NCI-H526 treated with DMSO at 0.1 percent for 48 hours (cell line): ENCODE measurements at regions not wholly inside any gene's neighbourhood (a gene's known extent, or its start where the extent isn't known, plus 50 kb on each side); places are given as distances from the start of the nearest gene placed in this dataset.
"Not testable (repeated sequence)": the region's sequence is repeated elsewhere in the genome, so short reads cannot be mapped to it uniquely, and the experiment has no call there.

Experiments
- DNase-seq: peaks from one replicate; lab custom pipeline; 2025; lab: John Stamatoyannopoulos, UW

DNA sequence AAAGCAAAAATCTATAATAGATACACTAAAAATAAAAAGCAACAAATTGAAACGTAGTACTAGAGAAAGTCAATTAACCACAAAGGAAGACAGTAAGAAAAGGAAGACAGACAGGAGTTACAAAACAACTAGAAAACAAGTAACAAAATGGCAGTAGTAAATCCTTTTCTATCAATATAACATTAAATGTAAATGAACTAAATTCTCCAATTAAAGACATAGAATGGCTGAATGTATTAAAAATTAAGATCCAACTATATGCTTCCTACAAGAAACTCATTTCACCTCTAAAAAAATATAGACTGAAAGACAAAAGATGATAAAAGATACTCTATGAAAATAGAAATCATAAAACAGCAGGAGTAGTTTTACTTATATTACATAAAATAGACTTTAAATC is 79.1 kb downstream of the CTH start:
- no peak for DNase-seq

DNA sequence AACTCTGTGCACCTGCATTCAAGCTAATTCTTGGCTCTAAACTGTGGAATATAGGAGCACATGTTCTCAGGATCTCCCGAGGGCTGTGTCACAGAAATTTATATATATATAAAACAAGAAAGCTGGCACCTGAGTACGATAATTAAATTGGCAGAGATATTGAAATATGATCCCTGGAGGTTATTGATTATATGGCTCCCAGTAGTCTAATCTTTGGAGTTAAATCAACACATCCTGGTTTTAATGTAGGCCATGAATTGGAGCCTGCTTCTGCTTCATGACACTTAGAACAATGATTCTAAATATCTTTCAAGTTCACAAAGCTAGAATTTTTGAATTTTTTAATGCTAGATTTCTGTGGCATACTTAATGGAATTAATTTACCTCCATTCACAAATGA is 84.3 kb downstream of the CTH start:
- DNase-seq = no peak

DNA sequence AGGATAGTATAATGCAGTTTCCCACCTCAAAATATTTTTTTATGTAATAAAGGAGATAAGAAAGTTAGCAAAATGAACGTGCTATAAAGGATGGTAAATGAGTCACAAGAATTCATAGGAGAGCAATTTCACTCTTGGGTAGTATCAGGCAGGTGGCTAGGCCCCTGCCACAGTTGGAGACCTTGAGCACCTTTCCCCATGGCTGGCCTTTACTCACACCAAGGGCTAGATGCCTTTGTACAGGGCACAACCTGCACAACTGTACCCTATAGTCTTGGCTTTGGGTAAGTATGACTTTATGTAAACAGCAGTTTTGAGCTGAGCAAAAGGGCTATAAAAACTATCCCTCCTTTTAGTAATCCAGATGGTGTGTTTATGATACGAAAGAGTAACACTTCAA is 85.1 kb downstream of the CTH start:
- DNase-seq = no peak

DNA sequence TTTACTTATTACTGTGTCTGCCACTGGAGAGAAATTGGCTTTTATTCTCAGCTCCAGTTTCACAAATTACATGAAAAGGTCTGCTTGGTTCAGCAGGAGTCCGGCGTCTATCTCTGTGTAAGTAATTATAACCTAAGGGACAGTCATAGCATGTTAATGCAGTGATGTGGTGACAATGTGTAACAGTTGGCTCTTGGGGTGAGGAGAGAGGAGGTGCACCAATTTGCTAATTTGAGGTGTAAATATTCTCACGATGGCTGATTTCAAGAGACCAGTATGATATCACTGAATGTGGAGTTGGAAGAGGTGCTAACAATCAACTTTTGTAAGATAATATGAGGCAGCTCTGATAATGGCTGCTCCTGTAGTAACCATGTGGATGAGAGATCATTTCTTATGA is 86.1 kb downstream of the CTH start:
- no peak for DNase-seq

DNA sequence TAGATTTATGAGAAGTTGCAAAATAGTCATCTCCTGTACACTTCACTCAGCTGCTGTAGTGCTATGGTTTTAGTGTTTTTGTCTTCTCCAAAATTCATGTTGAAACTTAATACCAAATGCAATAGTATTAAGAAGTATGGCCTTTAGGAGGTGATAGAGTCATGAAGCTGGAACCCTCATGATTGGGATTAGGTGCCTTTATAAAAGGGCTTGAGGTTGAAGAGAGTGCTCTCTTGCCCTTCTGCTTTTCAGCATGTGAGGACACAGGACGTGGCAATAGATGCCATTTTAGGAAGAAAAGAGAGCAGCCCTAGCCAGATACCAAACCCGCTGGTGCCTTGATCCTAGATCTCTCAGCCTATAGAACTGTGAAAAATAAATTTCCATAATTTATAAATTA is 87.6 kb downstream of the CTH start:
- no peak for DNase-seq

DNA sequence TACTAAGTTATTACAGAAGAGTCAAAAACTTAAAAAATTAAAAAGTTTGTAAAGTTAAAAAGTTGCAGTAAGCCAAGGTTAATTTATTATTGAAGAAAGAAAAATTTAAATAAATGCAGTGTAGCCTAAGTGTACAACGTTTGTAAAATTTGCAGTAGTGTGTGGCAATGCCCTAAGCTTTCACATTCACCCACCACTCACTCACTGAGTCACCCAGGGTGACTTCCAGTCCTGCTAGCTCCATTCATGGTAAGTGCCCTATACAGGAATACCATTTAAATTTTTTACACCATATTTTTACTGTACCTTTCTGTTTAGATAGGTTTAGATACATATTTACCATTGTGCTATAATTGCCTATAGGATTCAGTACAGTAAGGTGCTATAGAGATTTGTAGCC is 88.6 kb downstream of the CTH start:
- DNase-seq = no peak

DNA sequence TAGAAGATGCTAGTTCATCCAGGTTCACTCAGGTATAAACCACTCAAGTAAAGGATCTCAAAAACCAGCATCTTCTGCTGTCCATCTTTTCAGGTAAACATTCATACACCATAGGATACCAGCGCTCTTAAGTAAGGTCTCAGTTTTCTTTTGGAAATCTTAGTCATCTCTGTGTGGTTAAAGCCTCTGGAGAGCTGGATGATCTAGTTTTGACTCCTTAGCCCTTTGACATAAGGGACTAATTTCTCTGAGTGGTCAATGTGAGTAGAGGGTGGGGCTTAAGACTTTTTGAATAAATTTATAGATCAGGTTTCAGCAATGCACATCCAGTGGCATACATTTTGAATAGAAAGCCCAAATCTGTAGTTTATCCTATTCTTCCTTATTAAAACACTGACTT is 92.3 kb downstream of the CTH start:
- no peak for DNase-seq

DNA sequence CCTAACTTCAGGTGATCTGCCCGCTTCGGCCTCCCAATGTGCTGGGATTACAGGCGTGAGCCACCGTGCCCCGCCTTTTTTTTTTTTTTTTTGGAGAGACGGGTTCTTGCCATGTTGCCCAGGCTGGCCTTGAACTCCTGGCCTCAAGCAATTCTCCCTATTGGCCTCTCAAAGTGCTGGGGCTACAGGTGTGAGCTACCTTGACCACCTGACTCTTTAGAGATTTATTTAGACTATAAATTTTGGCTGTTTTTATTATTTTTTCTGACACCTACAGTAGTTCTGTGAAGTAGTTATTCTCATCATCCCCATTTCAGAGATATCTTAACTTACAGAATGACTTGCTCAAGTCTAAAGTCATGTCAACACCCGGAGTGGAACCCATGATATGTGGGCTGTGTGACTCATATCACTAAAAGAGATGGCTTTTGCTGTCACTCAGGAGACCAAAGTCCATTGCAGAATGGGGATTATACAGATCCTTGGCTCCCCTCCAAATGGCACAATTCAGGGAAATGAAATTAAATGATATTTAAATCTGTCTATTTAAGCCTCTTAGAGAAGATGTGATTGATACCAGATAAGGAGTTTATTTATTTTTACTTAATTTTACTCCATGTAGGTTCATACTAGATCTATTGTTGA is 93.2 kb downstream of the CTH start:
- DNase-seq = no peak

DNA sequence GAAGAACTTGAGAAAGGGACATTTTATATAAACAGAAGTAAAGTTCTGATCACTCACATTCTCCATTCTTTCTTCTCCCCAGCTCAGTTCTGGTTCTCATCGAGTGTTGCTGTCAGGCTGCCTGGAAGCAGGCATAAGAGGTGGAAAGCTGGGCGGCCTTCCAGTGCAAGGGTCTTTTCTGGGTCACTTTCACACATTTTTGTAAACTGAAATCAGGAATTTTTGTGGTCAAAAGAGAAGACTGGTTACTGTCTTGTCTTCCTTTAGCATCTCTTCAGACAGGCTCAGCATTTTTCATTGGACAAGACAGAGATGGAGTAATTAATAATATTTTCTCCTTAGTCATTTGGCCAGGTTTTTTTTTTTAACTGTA is 93.7 kb downstream of the CTH start:
- no peak for DNase-seq

DNA sequence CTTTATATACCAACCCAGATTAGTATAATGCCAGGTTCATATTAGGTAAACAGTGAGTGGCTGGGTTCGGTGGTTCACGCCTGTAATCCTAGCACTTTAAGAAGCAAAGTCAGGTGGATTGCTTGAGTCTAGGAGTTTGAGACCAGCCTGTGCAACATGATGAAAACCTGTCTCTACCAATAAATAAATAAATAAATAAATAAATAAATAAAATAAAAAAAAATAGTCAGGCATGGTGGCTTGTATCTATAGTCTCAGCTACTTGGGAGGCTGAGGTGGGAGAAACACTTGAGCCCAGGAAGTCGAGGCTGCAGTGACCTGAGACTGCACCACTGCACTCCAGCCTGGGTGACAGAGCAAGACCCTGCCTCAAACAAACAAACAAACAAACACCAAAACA is 96.9 kb downstream of the CTH start:
- not testable (repeated sequence) for DNase-seq

DNA sequence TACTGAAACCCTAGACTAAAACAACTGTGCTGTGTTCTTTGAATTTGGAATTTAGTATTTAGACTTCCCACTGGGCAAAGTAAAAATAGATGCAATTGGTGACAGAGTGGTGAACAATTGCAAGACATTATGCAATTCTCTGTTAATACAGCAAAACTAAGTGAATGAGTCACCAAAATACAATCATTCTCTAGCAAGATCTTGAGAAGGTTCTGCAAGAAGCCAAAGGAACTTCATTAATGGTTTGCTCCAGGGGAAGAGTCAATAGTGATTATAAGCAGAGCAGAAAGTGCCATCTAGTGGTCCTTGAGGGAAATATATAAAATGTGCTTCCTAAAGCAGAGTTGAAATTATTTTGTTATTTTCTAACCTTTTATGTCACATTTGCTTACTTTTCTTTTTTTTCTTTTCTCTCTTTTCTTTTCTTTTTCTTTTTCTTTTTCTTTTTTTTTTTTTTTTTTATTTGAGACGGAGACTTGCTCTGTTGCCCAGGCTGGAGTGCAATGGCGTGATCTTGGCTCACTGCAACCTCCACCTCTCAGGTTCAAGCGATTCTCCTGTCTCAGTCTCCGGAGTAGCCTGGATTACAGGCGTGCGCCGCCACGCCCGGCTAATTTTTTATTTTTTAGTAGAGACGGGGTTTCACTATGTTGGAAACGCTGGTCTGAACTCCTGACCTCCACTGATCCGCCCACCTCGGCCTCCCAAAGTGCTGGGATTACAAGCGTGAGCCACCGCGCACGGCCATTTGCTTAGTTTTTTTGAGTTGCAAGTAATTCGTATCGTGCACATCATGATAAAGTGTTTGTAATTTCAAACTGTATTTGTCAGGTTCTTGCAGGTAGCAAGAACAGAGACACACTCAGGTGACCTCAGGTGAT is 99.2 kb downstream of the CTH start:
- peak; percentile 43 for DNase-seq

DNA sequence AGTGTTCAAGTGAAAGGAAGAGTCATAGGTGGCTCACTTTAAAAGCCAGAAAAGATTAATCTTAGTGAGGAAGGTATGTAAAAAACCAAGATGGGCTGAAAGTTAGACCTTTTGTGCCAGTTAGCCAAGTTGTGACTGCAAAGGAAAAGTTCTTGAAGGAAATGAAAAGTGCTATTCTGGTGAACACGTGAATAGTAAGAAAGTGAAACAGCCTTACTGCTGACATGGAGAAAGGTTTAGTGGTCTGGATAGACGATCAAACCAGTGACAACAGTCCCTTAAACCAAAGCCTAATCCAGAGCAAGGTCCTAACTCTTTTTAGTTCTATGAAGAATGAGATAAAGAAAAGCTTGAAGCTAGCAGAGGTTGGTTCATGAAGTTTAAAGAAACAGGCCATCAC is 106.4 kb downstream of the CTH start:
- no peak for DNase-seq

DNA sequence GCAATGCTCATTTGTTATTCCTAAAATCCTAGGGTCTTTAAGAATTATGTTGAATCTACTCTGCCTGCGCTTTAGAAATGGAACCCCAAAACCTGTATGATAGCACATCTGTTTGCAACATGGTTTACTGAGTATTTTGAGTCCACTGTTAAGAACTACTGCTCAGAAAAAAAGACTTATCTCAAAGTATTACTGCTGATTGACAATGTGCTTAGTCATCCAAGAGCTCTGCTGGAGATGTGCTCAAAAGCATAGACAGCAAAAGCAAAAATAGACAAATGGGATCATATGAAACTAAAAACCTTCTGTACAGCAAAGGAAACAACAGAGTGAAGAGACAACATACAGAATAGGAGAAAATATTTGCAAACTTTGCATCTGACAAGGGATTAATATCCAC is 107.0 kb downstream of the CTH start:
- no peak for DNase-seq

DNA sequence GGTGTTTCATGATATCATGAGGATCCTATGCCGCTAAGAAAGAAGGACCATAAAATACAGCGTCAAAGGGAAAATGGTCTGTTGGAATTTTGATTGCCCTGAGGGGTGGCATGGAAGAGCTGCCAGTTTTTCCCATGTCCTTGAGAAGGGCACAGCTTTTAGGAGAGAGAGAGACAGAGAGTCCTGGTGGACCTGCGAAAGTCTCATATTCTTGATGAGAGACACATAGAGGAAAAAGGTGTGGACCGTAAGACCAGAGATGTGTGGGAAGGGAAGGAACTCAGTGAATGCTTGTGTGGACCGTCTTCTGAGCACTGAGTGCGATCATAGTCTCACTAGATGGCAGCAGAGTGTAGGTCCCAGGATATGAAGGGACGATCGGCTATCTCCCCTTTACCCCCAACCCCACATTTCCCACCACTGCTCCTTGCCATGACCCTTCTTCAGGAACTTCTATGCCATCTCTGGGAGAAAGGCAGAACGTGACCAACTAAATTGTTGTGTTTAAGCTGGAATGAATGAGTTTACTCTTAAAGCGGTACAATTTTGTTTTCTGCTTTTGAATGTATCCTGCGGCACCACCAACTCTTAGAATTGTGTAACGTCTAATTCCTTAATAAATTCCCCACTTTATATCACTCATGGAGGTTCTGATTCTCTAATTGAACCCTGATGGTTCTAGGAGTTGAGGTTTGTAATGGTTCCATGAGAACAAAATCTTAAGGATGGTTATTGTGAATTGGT is 117.7 kb downstream of the CTH start:
- DNase-seq = peak; percentile 19

DNA sequence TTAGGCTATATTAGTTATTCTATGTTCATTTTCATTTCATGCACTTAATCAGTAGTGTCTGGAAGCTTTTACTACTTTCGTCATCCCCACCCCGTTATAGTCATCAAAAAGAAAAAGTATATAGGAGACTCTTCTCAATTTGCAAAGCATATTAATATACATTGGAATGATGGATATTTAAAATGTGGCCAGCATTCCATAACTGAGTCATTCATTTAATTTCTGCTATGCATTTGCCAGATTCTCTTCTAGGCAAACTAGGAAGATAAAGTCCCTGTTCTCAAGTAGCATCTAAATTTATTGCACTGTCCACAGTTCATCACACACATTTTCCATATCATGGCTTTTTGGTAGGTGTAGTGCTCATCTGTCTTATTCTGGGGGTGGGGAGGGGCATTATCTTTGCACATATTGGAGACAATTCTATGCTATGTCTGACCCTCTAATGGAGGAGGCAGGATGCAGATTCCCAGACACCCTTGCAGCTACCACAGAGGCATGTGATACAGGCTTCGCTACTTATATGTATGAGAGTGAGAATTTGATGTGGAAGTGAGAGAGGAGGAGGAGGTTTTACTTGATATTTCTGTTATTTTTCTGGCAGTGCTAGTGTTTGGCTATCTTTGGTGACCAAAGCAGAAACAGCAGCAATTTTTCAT is 125.8 kb downstream of the CTH start:
- no peak for DNase-seq

DNA sequence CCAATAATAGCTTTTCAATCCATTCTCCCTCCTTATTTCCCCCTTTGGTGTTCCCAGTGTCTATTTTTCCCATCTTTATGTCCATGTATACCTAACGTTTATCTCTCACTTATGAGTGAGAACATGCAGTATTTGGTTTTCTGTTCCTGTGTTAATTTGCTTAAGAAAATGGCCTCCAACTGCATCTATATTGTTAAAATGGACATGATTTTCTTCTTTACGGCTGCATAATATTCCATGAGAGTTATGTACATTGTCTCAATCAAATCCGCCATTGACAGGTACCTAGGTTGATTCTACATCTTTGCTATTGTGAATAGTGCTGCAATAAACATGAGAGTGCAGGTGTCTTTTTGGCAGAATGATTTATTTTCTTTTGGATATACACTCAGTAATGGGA is 126.7 kb downstream of the CTH start:
- DNase-seq = no peak

DNA sequence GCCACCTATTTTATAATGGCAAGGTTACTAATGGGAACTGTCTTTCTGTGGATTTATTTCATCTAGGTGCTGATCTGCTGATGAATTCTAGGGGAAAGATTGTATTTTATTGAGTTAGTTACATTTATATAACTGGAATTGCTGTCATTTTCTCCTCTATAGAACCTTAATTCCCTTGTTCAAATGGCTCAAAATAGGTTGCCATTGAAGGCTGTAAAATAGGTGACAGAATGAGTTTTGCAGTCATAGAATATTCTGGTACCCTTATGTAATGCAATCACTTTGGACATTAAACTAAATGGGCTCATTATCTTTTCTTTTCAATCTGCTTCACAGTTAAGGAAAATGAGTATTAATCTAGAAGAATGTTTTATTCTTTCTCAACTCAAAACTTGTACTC is 131.0 kb downstream of the CTH start:
- no peak for DNase-seq

DNA sequence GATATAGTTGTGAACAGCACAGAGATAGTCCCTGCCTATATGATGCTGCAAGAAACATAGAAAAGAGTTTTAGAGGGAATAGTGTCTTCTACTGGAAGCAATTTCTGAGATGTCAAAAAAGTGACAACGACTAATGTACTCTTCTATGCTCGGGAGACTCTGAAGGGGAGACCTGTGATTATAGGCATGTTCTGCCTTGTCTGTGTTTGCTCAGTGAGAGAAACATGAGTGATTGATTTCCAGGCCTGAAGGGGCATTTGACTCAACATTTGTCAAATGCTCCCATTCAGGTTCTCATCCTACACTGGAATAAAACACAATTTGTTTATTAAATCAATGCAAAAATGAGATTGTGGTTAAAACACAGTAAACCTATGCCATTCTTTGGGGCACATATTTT is 131.8 kb downstream of the CTH start:
- DNase-seq = no peak

DNA sequence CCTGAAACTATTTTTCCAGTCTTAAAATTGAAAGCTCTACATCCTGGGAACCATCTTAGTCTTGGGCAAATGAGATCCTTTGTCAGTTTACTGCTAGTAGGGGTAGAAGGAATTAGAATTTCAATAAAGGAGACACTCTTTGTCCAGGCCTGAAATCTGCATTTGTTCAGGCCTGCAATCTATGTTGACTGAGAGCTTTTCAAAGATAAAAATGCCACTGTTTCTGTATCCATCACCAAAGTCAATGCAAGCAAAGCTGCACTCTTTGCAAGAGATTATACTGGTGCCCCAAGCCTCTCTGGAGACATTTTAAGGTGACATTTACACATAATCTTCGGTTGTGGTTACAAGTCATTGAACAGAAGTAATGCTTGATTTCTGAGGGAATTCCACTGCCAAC is 135.7 kb downstream of the CTH start:
- no peak for DNase-seq

DNA sequence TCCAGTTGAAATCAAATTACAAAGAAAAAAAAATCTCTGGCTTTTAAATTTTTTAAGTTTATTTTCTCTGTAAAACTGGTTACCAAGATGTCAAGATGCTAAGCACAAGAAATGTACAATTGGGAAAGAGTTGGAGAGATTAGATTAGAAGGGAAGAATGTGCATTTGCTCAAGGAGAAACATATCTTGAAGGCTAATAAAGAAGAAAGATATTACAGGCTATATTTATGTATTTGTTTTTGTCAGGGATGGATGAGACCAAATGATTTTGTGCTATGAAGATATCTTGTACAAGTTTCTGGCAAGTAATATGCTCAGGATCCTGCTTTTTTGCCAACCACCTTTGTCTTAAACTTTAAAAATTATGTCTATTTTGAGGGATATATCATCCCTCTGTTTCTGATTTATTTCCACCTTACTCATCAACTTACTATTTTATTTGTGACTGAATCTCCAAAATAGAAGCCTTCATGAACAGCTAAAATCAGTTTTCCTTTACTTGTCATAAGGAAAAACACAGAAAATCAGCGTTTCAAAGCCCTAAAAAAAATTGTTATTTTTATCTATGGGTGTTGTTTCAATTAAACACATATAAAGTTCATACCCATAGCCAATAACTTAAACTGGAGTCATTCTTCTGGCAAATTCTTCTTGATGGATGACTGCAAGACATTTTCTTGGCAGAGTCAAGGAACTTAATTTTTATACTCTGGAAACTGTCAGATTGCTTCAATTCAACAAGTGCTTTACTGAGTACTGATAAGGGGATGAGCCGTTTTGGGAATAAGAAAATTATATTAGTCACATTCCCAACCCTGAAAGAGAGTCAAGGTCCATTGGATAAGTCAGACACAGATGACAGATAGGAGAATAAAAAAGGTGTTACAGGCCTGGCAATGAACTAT is 141.8 kb downstream of the CTH start:
- DNase-seq = no peak

DNA sequence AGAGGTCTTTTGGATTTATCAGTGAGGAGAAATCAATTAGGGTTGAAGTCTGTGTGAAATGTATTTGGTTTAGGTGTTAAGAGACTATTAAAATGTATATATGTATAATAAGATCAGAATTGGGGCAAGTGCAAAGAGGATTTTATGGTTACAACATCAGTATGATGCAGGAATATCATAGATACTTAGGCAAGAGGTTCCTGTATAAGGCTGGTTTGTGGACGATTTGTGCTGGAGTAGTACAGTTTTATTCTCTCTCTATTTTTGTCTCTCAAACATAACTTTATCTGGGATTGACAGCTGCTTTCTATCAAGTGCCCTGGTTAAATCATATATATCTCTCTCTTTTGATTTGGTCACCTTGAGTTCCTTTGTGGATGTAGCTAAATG is 142.5 kb downstream of the CTH start:
- no peak for DNase-seq

DNA sequence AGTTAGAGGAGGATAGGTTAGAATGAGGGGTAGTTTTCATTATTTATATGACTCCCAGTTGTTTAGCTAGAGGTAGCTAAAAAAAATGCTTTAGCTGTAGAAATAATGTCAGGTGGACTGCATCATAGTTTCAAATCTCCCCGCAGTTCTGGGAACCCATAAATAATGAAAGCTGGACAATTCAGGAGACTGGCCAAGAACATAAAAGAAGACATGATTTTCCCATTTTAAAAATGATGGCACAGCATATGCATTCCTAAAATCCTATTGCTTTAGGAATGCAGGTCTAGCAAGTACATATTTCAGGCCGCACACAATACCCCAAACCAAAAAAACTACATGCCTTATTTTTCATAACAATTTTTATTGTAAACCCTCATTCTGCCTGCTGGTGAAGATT is 143.3 kb downstream of the CTH start:
- DNase-seq = no peak
